ENCODE measurements at regions not wholly inside any gene's neighbourhood (a gene's known extent, or its start where the extent isn't known, plus 50 kb on each side); places are given as distances from the start of the nearest gene placed in this dataset.

- Histone ChIP-seq H3K4me3 (ENCODE audit: low read length) (no peak overlapping the region), H3K27me3 (ENCODE audit: insufficient read depth, low read length) (no peaks in the 10 kb centered on the region), H3K36me3 (ENCODE audit: insufficient read depth, low read length) (no peaks in the 10 kb centered on the region), H3K4me1 (ENCODE audit: insufficient read depth, low read length) (peaks cover 11% of the 10 kb centered on the region; the same call in 1 of the 2 replicates), H3K9ac (ENCODE audit: low read depth, low read length) (no peak overlapping the region), H3K27ac (ENCODE audit: low read depth, low read length) (no peak overlapping the region), H3K9me3 (ENCODE audit: insufficient read depth, low read depth, low read length) (no peaks in the 10 kb centered on the region)
- WGBS = 100% methylated on average over 2 of the region's 2 CpGs
Observed at GRCh38 chr3:34924961-34925360, 714.4 kb upstream of the ARPP21 start.

GRCh38 chr3:34925851-34926250 lies 713.5 kb upstream of the ARPP21 start:
- H3K4me1 ChIP-seq (ENCODE audit: insufficient read depth, low read length) = peaks cover 3% of the 10 kb centered on the region; the same call in 1 of the 2 replicates
- no peak overlapping the region for H3K9ac ChIP-seq (ENCODE audit: low read depth, low read length)
- no peak overlapping the region for H3K27ac ChIP-seq (ENCODE audit: low read depth, low read length)
- peaks cover 2% of the 10 kb centered on the region; the same call in 1 of the 2 replicates for H3K9me3 ChIP-seq (ENCODE audit: insufficient read depth, low read depth, low read length)
- H3K36me3 ChIP-seq (ENCODE audit: insufficient read depth, low read length) = no peaks in the 10 kb centered on the region
- H3K4me3 ChIP-seq (ENCODE audit: low read length) = no peak overlapping the region
- no CpG with 5 or more reads among the region's 1 CpG for WGBS
- no peaks in the 10 kb centered on the region for H3K27me3 ChIP-seq (ENCODE audit: insufficient read depth, low read length)

- Histone ChIP-seq H3K4me3 (ENCODE audit: low read length) (no peak overlapping the region), H3K4me1 (ENCODE audit: insufficient read depth, low read length) (no peaks in the 10 kb centered on the region), H3K27ac (ENCODE audit: low read depth, low read length) (no peak overlapping the region), H3K36me3 (ENCODE audit: insufficient read depth, low read length) (no peaks in the 10 kb centered on the region), H3K9ac (ENCODE audit: low read depth, low read length) (no peak overlapping the region), H3K27me3 (ENCODE audit: insufficient read depth, low read length) (no peaks in the 10 kb centered on the region), H3K9me3 (ENCODE audit: insufficient read depth, low read depth, low read length) (peaks cover 3% of the 10 kb centered on the region; the same call in 1 of the 2 replicates)
Observed at GRCh38 chr3:34929036-34929435, 710.3 kb upstream of the ARPP21 start.

- no peaks in the 10 kb centered on the region for H3K4me1 ChIP-seq (ENCODE audit: insufficient read depth, low read length)
- no peaks in the 10 kb centered on the region for H3K27me3 ChIP-seq (ENCODE audit: insufficient read depth, low read length)
- H3K27ac ChIP-seq (ENCODE audit: low read depth, low read length) = no peak overlapping the region
- no peaks in the 10 kb centered on the region for H3K36me3 ChIP-seq (ENCODE audit: insufficient read depth, low read length)
- peaks cover 12% of the 10 kb centered on the region; the same call in 1 of the 2 replicates for H3K9me3 ChIP-seq (ENCODE audit: insufficient read depth, low read depth, low read length)
- no peak overlapping the region for H3K9ac ChIP-seq (ENCODE audit: low read depth, low read length)
- H3K4me3 ChIP-seq (ENCODE audit: low read length) = no peak overlapping the region
Observed at GRCh38 chr3:34934660-34935059, 704.7 kb upstream of the ARPP21 start.

GRCh38 chr3:34938784-34939183 lies 700.5 kb upstream of the ARPP21 start:
- no CpG with 5 or more reads among the region's 1 CpG for WGBS
- Histone ChIP-seq H3K9me3 (ENCODE audit: insufficient read depth, low read depth, low read length) (peaks cover 9% of the 10 kb centered on the region; the same call in 1 of the 2 replicates), H3K27me3 (ENCODE audit: insufficient read depth, low read length) (no peaks in the 10 kb centered on the region), H3K4me1 (ENCODE audit: insufficient read depth, low read length) (no peaks in the 10 kb centered on the region), H3K4me3 (ENCODE audit: low read length) (no peak overlapping the region), H3K9ac (ENCODE audit: low read depth, low read length) (no peak overlapping the region), H3K27ac (ENCODE audit: low read depth, low read length) (no peak overlapping the region), H3K36me3 (ENCODE audit: insufficient read depth, low read length) (no peaks in the 10 kb centered on the region)

GRCh38 chr3:34942256-34942655 lies 697.1 kb upstream of the ARPP21 start:
- H3K4me3 ChIP-seq (ENCODE audit: low read length) = no peak overlapping the region
- H3K27ac ChIP-seq (ENCODE audit: low read depth, low read length) = no peak overlapping the region

GRCh38 chr3:34947834-34948233 lies 691.5 kb upstream of the ARPP21 start:
- H3K4me3 ChIP-seq (ENCODE audit: low read length) = no peak overlapping the region

More at GRCh38 chr3:34942256-34942655, 697.1 kb upstream of the ARPP21 start:
- Histone ChIP-seq H3K9me3 (ENCODE audit: insufficient read depth, low read depth, low read length) (peaks cover 9% of the 10 kb centered on the region; the same call in 1 of the 2 replicates), H3K9ac (ENCODE audit: low read depth, low read length) (no peak overlapping the region), H3K4me1 (ENCODE audit: insufficient read depth, low read length) (peaks cover 2% of the 10 kb centered on the region; the same call in 1 of the 2 replicates), H3K36me3 (ENCODE audit: insufficient read depth, low read length) (no peaks in the 10 kb centered on the region), H3K27me3 (ENCODE audit: insufficient read depth, low read length) (no peaks in the 10 kb centered on the region)

GRCh38 chr3:34948517-34948916 lies 690.8 kb upstream of the ARPP21 start:
- Histone ChIP-seq H3K9me3 (ENCODE audit: insufficient read depth, low read depth, low read length) (no peaks in the 10 kb centered on the region), H3K27ac (ENCODE audit: low read depth, low read length) (no peak overlapping the region), H3K36me3 (ENCODE audit: insufficient read depth, low read length) (no peaks in the 10 kb centered on the region), H3K27me3 (ENCODE audit: insufficient read depth, low read length) (no peaks in the 10 kb centered on the region), H3K4me1 (ENCODE audit: insufficient read depth, low read length) (peaks cover 12% of the 10 kb centered on the region; the same call in 1 of the 2 replicates), H3K9ac (ENCODE audit: low read depth, low read length) (no peak overlapping the region), H3K4me3 (ENCODE audit: low read length) (no peak overlapping the region)
- 90% methylated on average over 1 of the region's 1 CpG for WGBS

More at GRCh38 chr3:34947834-34948233, 691.5 kb upstream of the ARPP21 start:
- H3K27me3 ChIP-seq (ENCODE audit: insufficient read depth, low read length) = no peaks in the 10 kb centered on the region
- no peak overlapping the region for H3K9ac ChIP-seq (ENCODE audit: low read depth, low read length)
- no peak overlapping the region for H3K27ac ChIP-seq (ENCODE audit: low read depth, low read length)
- no peaks in the 10 kb centered on the region for H3K9me3 ChIP-seq (ENCODE audit: insufficient read depth, low read depth, low read length)
- H3K4me1 ChIP-seq (ENCODE audit: insufficient read depth, low read length) = peaks cover 12% of the 10 kb centered on the region; the same call in 1 of the 2 replicates
- no peaks in the 10 kb centered on the region for H3K36me3 ChIP-seq (ENCODE audit: insufficient read depth, low read length)

GRCh38 chr3:34955680-34956079 lies 683.6 kb upstream of the ARPP21 start:
- H3K9ac ChIP-seq (ENCODE audit: low read depth, low read length) = no peak overlapping the region
- H3K4me1 ChIP-seq (ENCODE audit: insufficient read depth, low read length) = peaks cover 9% of the 10 kb centered on the region
- no peaks in the 10 kb centered on the region for H3K36me3 ChIP-seq (ENCODE audit: insufficient read depth, low read length)
- H3K27ac ChIP-seq (ENCODE audit: low read depth, low read length) = no peak overlapping the region
- H3K27me3 ChIP-seq (ENCODE audit: insufficient read depth, low read length) = no peaks in the 10 kb centered on the region
- 58% methylated on average over 1 of the region's 1 CpG for WGBS
- H3K9me3 ChIP-seq (ENCODE audit: insufficient read depth, low read depth, low read length) = no peaks in the 10 kb centered on the region
- H3K4me3 ChIP-seq (ENCODE audit: low read length) = no peak overlapping the region

- WGBS = 100% methylated on average over 1 of the region's 1 CpG
Observed at GRCh38 chr3:34956511-34956910, 682.8 kb upstream of the ARPP21 start.

GRCh38 chr3:34957677-34958076 lies 681.6 kb upstream of the ARPP21 start:
- H3K4me3 ChIP-seq (ENCODE audit: low read length) = no peak overlapping the region
- no peaks in the 10 kb centered on the region for H3K36me3 ChIP-seq (ENCODE audit: insufficient read depth, low read length)
- WGBS = 100% methylated on average over 1 of the region's 1 CpG
- H3K4me1 ChIP-seq (ENCODE audit: insufficient read depth, low read length) = peaks cover 9% of the 10 kb centered on the region
- no peaks in the 10 kb centered on the region for H3K9me3 ChIP-seq (ENCODE audit: insufficient read depth, low read depth, low read length)
- H3K27ac ChIP-seq (ENCODE audit: low read depth, low read length) = no peak overlapping the region
- H3K27me3 ChIP-seq (ENCODE audit: insufficient read depth, low read length) = no peaks in the 10 kb centered on the region
- no peak overlapping the region for H3K9ac ChIP-seq (ENCODE audit: low read depth, low read length)

More at GRCh38 chr3:34956511-34956910, 682.8 kb upstream of the ARPP21 start:
- peaks cover 9% of the 10 kb centered on the region for H3K4me1 ChIP-seq (ENCODE audit: insufficient read depth, low read length)
- no peak overlapping the region for H3K9ac ChIP-seq (ENCODE audit: low read depth, low read length)
- H3K4me3 ChIP-seq (ENCODE audit: low read length) = no peak overlapping the region
- H3K36me3 ChIP-seq (ENCODE audit: insufficient read depth, low read length) = no peaks in the 10 kb centered on the region
- H3K27me3 ChIP-seq (ENCODE audit: insufficient read depth, low read length) = no peaks in the 10 kb centered on the region
- no peak overlapping the region for H3K27ac ChIP-seq (ENCODE audit: low read depth, low read length)
- H3K9me3 ChIP-seq (ENCODE audit: insufficient read depth, low read depth, low read length) = no peaks in the 10 kb centered on the region

GRCh38 chr3:34969513-34969912 lies 669.8 kb upstream of the ARPP21 start:
- 100% methylated on average over 1 of the region's 2 CpGs for WGBS
- Histone ChIP-seq H3K27me3 (ENCODE audit: insufficient read depth, low read length) (no peaks in the 10 kb centered on the region), H3K36me3 (ENCODE audit: insufficient read depth, low read length) (no peaks in the 10 kb centered on the region), H3K9ac (ENCODE audit: low read depth, low read length) (no peak overlapping the region), H3K4me3 (ENCODE audit: low read length) (no peak overlapping the region), H3K9me3 (ENCODE audit: insufficient read depth, low read depth, low read length) (no peaks in the 10 kb centered on the region), H3K27ac (ENCODE audit: low read depth, low read length) (no peak overlapping the region), H3K4me1 (ENCODE audit: insufficient read depth, low read length) (no peaks in the 10 kb centered on the region)

Measured in HUES64 (cell line).